Thymus (tissue), 11 donors: ENCODE measurements at regions not wholly inside any gene's neighbourhood (a gene's known extent, or its start where the extent isn't known, plus 50 kb on each side); places are given as distances from the start of the nearest gene placed in this dataset.

Source experiments
- DNase-seq, 9 donors: peaks; one replicate each; pipeline ENCODE4 v3.0.0-alpha.2; 2013; ENCODE audit warnings: low spot score in 9 of 9, low read depth in 6 of 9, missing footprints in 1 of 9
- H3K27ac ChIP-seq, 2 donors: one replicate each; pipeline ENCODE4 v1.5.1; 2013; ENCODE audit warnings: control low read depth in 1 of 2, low read depth in 1 of 2, low read length in 1 of 2, mild to moderate bottlenecking in 1 of 2, moderate library complexity in 1 of 2
- H3K27me3 ChIP-seq, 2 donors: one replicate each; pipeline ENCODE4 v1.5.1; 2013; ENCODE audit warnings: low read length in 1 of 2; ENCODE audit not compliant: control insufficient read depth in 2 of 2, insufficient read depth in 1 of 2
- H3K36me3 ChIP-seq, 2 donors: one replicate each; pipeline ENCODE4 v1.5.1; 2013; ENCODE audit warnings: low read length in 1 of 2, mild to moderate bottlenecking in 1 of 2, moderate library complexity in 1 of 2; ENCODE audit not compliant: control insufficient read depth in 2 of 2, insufficient read depth in 2 of 2
- H3K4me1 ChIP-seq, 2 donors: one replicate each; pipeline ENCODE4 v1.5.1; 2013; ENCODE audit warnings: low read length in 2 of 2; ENCODE audit not compliant: control insufficient read depth in 2 of 2, insufficient read depth in 2 of 2
- H3K4me3 ChIP-seq, 2 donors: one replicate each; pipeline ENCODE4 v1.5.1; 2013; ENCODE audit warnings: low read length in 2 of 2, control low read depth in 1 of 2, mild to moderate bottlenecking in 1 of 2
- H3K9me3 ChIP-seq, 2 donors: one replicate each; pipeline ENCODE4 v1.5.1; 2013; ENCODE audit warnings: low read length in 1 of 2, mild to moderate bottlenecking in 1 of 2; ENCODE audit not compliant: control insufficient read depth in 2 of 2, insufficient read depth in 1 of 2
- WGBS: extraction: QIAGEN DNeasy Blood & Tissue Kit; methylation state at CpG from one replicate; pipeline ENCODE4 v1.1.7; 2013; 5-methylcytosine and 5-hydroxymethylcytosine counted together
- donor health status: healthy.

DNA sequence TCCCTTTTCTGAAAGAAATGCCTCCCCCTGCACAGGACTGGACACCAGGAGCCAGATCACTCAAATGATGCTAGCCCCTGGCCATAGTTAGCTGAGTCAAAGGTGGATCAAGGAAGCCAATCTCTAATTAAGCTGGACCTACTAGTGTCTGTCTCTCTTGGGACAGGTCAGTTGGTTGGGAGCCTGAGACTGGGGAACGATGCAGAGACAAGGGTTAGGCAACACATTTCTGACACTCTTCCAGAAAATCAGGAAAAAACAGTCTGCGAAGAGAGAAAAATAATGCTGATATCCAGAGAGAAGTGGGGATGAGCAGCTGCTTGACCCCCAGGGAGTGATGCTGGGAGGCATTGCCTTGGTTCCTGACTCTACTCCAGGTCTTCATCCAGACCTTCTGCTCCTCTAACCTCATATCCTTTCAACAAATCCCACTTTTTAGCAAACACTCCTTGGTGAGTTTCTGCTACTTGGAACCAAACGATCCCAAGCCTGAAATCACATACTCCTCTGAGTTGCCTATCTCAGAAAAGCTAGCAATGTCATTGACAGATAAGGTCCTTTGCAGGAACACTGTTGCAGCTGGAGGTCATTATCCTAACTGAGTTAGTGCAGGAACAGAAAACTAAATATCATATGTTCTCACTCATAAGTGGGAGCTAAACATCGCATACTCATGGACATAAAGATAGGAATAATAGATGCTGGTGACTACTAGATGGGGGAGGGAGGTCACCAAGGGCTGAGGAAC lies 369.7 kb downstream of the COG6 start:
- peaks cover 0 to 7% of the 10 kb centered on the region in 2 donors for H3K4me1 ChIP-seq
- no peaks in the 10 kb centered on the region for H3K9me3 ChIP-seq
- H3K27ac ChIP-seq, result no peak overlapping the region
- no peaks in the 10 kb centered on the region for H3K27me3 ChIP-seq
- DNase-seq, result no peak
- H3K36me3 ChIP-seq, result no peaks in the 10 kb centered on the region
- no peak overlapping the region for H3K4me3 ChIP-seq
- 96% methylated on average over 4 of the region's 4 CpGs for WGBS

DNA sequence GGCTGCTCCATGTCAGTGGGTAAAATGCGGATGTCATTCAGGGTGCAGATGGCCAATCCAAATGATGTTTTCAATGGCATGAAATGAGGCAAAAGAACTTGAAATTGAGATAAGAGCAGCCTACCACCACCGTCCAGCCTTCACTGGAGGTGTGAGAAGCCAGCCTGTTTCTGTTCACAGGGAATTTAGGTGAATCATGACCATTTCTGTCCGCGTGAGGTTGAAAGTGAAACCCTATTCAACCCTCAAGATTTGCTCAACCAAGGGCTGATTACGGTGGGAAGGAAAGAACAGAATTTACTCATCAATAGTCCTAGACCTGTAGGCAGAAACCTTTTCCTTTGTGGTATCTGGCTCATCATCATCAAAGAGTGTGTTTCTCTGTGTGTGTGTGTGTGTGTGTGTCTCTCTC lies 370.7 kb downstream of the COG6 start:
- 72% methylated on average over 5 of the region's 5 CpGs for WGBS
- no peak overlapping the region for H3K4me3 ChIP-seq
- peaks cover 0 to 7% of the 10 kb centered on the region in 2 donors for H3K4me1 ChIP-seq
- H3K9me3 ChIP-seq, result no peaks in the 10 kb centered on the region
- H3K27me3 ChIP-seq, result no peaks in the 10 kb centered on the region
- DNase-seq, result peak in 5 of 9 donors; percentile 2 to 44 (median 9)
- no peaks in the 10 kb centered on the region for H3K36me3 ChIP-seq
- no peak overlapping the region for H3K27ac ChIP-seq

- H3K27ac ChIP-seq, result peak overlapping the region in 1 of 2 donors; percentile 4
- no peaks in the 10 kb centered on the region for H3K36me3 ChIP-seq
These were observed 371.3 kb downstream of the COG6 start for GRCh38 chr13:40026741-40027140.

DNA sequence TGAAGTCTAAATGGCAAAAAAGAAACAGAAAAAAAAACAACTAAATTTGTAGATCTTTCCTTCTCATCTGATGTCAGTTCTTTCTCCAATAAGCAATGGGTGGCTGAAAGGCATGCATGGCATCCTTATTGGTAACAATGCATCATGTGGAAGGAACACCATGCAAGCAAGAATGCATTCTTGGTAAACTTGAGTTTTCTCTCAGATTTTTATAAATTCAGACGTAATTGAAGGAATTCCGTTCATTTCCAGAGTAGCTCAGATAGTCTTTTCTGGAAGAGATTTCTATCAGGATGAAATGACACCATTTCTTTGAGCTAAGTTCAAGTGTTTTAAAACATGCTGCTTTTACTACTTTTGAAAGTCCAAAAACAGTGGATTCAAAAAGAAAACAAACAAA lies 373.0 kb downstream of the COG6 start:
- WGBS, result 99% methylated on average over 2 of the region's 2 CpGs
- H3K4me3 ChIP-seq, result no peak overlapping the region
- no peaks in the 10 kb centered on the region for H3K9me3 ChIP-seq
- H3K27ac ChIP-seq, result no peak overlapping the region
- no peak for DNase-seq
- peaks cover 0 to 7% of the 10 kb centered on the region in 2 donors for H3K4me1 ChIP-seq
- H3K36me3 ChIP-seq, result no peaks in the 10 kb centered on the region
- H3K27me3 ChIP-seq, result no peaks in the 10 kb centered on the region

More at GRCh38 chr13:40026741-40027140, 371.3 kb downstream of the COG6 start:
- H3K4me1 ChIP-seq, result peaks cover 0 to 7% of the 10 kb centered on the region in 2 donors
- peak in 1 of 9 donors; percentile 18 for DNase-seq
- no peak overlapping the region for H3K4me3 ChIP-seq
- H3K9me3 ChIP-seq, result no peaks in the 10 kb centered on the region
- 80% methylated on average over 4 of the region's 4 CpGs for WGBS
- no peaks in the 10 kb centered on the region for H3K27me3 ChIP-seq

DNA sequence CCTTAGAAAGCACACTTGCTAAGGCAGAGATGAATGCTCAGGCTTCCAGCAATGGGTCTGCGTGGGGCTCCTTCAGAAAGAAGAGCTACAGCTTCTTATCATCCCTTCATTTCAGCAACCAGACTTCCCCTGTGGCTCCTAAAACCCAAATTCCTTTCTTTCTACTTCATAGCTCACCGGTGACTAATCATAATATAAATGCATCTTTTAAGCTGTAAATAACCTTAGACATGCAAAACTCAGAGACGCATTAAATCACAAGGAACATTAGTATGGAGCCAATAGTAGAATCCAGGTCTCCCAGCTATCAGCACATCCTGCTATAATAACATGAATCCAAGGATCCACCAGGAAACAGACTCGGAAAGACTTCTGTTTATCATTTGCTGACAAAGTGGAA lies 375.6 kb downstream of the COG6 start:
- no peak overlapping the region for H3K27ac ChIP-seq
- H3K4me1 ChIP-seq, result peaks cover 0 to 5% of the 10 kb centered on the region in 2 donors
- H3K4me3 ChIP-seq, result no peak overlapping the region
- H3K36me3 ChIP-seq, result no peaks in the 10 kb centered on the region
- H3K27me3 ChIP-seq, result no peaks in the 10 kb centered on the region
- H3K9me3 ChIP-seq, result no peaks in the 10 kb centered on the region
- 68% methylated on average over 4 of the region's 4 CpGs for WGBS
- DNase-seq, result no peak

- Histone ChIP-seq H3K27ac (no peak overlapping the region), H3K27me3 (no peaks in the 10 kb centered on the region), H3K36me3 (no peaks in the 10 kb centered on the region), H3K9me3 (no peaks in the 10 kb centered on the region), H3K4me3 (no peak overlapping the region), H3K4me1 (no peaks in the 10 kb centered on the region)
- 87% methylated on average over 2 of the region's 2 CpGs for WGBS
- no peak for DNase-seq
These were observed 383.6 kb downstream of the COG6 start for GRCh38 chr13:40039061-40039460.

GRCh38 chr13:40042991-40043390 lies 387.5 kb downstream of the COG6 start:
- no peaks in the 10 kb centered on the region for H3K4me1 ChIP-seq
- H3K27ac ChIP-seq, result no peak overlapping the region
- H3K36me3 ChIP-seq, result no peaks in the 10 kb centered on the region
- WGBS, result 88% methylated on average over 3 of the region's 3 CpGs
- no peaks in the 10 kb centered on the region for H3K27me3 ChIP-seq
- no peak overlapping the region for H3K4me3 ChIP-seq
- no peaks in the 10 kb centered on the region for H3K9me3 ChIP-seq
- no peak for DNase-seq

DNA sequence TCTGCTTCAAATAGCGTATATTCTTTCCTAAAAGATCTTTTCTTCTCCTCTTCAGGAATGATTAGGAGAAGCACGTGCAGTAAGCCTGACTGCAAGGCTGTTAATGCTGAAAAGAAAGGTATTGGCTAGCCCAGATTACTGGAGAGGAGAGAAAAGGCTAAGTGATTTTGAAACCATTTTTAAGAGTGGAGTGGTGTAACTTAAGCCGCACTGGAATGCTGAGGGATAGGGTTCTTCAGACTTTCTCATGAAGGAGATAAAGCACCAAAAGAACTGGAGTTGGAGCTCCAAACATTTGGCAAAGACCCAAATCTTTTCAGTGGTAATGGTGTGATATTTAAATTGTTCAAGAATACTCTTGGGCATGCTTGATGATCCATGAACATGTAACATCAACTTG lies 388.3 kb downstream of the COG6 start:
- no peaks in the 10 kb centered on the region for H3K4me1 ChIP-seq
- 92% methylated on average over 3 of the region's 3 CpGs for WGBS
- H3K27ac ChIP-seq, result no peak overlapping the region
- H3K4me3 ChIP-seq, result no peak overlapping the region
- no peaks in the 10 kb centered on the region for H3K27me3 ChIP-seq
- no peaks in the 10 kb centered on the region for H3K36me3 ChIP-seq
- DNase-seq, result no peak
- no peaks in the 10 kb centered on the region for H3K9me3 ChIP-seq

DNA sequence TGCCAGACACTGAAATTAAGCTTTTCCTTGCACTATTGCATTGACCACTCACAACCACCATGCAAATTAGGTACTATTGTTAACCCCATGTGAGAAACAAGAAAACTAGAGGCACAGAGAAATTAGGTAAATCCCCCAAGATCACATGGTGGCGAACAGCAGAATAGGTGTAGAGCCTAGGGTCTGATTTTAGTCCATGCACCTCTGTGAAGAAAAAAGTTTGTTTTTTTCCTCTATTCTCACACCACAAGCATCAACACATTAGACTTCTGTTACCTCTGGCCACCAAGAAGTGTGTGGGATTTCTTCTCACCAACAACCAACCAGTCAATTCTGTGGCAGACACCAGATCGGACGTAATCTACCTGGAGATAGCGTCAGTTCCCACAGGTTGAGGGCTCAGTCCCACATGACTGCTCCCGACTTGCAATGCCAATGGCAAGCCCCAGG lies 391.9 kb downstream of the COG6 start:
- 98% methylated on average over 5 of the region's 5 CpGs for WGBS
- H3K4me1 ChIP-seq, result no peaks in the 10 kb centered on the region
- no peaks in the 10 kb centered on the region for H3K27me3 ChIP-seq
- H3K9me3 ChIP-seq, result no peaks in the 10 kb centered on the region
- no peak overlapping the region for H3K4me3 ChIP-seq
- no peak for DNase-seq
- H3K27ac ChIP-seq, result no peak overlapping the region
- H3K36me3 ChIP-seq, result no peaks in the 10 kb centered on the region
